Activated T-cell treated with anti-CD3 and anti-CD28 coated beads, Interleukin-2, amount 50 U/mL, for 1 hour (primary cell): ENCODE measurements at regions not wholly inside any gene's neighbourhood (a gene's known extent, or its start where the extent isn't known, plus 50 kb on each side); places are given as distances from the start of the nearest gene placed in this dataset.

Experiments used
- DNase-seq: peaks from one replicate; pipeline ENCODE4 v3.0.0-alpha.2; 2020

DNA sequence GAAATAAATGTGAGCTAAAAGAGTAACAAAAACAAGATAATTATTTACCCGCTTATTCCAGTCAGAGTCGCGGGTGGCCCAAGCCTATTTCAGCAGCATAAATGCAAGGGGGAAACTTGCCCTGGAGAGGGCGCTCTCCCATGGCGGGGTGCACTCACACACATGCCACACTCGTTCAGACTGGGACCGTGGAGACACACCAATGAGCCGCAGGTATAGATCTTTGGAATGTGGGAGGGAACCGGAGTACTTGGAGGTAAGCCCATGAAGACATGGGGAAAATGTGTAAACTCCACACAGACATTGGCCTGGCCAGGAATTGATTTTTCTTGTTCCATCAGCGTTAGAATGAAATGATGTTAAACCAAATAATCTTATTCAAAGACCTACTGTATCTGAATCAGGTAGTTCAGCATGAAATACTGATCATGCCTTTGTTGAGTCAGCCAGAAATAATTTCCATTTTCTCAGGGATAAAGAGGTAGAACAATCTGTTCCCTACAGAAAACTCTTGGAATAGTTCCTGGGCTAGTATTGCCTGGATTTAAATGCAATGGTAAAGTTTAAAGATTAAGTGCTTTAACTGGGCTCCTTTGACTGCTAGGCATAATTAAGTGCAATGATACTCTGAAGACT, 191.5 kb downstream of the MCHR2 start:
- DNase-seq = no peak

- no peak for DNase-seq
Observed at GRCh38 chr6:99808992-99809391, 185.0 kb downstream of the MCHR2 start.

GRCh38 chr6:99810295-99810694, 183.7 kb downstream of the MCHR2 start:
- DNase-seq = no peak

- no peak for DNase-seq
Observed at GRCh38 chr6:99810942-99811620, 182.9 kb downstream of the MCHR2 start.

DNA sequence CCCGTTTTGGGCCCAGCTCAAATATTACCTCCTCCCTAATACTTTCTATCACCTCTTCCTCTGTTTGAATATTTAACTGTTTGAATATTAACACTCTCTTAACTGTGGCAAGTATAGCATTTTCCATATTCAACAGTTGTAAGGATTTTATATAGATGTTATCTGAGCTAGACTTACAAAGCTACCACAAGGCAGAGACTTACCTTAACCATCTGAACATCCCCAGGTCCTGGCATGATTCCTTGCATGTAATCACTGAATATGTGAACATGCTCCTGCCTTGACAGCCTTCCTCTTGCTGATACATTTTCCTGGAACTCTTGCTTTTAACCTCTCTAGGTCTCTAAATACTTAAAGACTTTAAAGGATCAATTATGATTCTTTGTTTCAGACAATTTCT, 182.4 kb downstream of the MCHR2 start:
- DNase-seq = no peak

- DNase-seq = no peak
Observed at GRCh38 chr6:99813565-99813964, 180.5 kb downstream of the MCHR2 start.

- DNase-seq = no peak
Observed at GRCh38 chr6:99814230-99814928, 179.6 kb downstream of the MCHR2 start.

DNA sequence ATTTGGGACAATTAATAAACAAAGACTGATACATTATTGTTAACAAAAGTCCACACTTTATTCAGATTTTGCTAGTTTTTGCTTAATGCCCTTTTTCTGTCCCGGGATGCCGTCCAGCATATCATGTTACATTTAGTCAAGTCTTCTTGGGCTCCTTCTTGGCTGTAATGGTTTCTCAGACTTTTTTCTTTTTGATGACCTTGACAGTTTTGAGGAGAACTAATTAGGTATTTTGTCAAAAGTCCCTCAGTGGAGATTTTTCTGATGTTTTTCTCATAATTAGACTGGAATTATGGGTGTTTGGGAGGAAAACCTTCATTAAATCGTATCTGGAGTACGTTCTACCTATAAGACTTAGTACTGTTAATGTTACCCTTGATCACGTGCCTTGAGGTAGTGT, 177.2 kb downstream of the MCHR2 start:
- DNase-seq = no peak

GRCh38 chr6:99818161-99818560, 175.9 kb downstream of the MCHR2 start:
- no peak for DNase-seq

DNA sequence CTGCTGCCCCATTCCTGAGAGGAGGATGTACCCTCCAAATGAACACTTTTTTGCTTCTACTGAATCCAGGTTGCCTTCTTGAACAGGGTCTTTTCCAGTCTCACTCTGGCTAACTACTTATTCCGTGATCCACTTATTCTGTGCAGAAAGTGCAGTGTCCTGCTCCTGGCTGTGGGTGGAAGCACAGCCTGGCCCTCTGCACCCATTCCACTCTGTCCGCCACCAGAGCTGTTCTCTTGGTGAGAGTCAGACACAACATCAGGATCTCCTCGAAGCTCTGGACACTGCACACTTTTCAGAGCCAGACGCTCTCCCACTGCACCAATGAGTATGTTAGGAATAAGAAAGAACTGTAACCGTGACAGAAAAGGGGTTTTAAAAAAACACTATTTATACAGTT, 174.2 kb downstream of the MCHR2 start:
- no peak for DNase-seq

GRCh38 chr6:99821164-99821563, 172.9 kb downstream of the MCHR2 start:
- no peak for DNase-seq

GRCh38 chr6:99822741-99823512, 171.1 kb downstream of the MCHR2 start:
- no peak for DNase-seq

- peak; percentile 24 for DNase-seq
Observed at GRCh38 chr6:99823513-99824235, 170.3 kb downstream of the MCHR2 start.

DNA sequence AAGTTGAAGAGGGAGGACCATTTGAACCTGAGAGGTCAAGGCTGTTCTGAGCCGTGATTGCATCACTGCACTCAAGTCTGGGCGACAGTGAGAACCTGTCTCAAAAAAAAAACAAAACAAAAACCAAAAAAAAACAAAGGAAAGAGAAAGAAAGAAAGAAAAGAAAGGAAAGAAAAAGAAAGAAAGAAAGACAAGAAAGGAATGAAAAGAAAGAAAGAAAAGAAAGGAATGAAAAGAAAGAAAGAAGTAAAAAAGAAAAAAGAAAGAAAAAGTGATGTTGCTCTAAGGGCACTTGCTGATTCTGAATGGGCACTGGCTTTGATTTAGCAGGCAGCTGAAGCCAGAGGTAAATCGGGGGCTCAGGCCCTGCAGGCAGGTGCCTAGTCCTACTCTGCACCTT, 161.0 kb downstream of the MCHR2 start:
- no peak for DNase-seq

- no peak for DNase-seq
Observed at GRCh38 chr6:99836471-99836870, 157.6 kb downstream of the MCHR2 start.

DNA sequence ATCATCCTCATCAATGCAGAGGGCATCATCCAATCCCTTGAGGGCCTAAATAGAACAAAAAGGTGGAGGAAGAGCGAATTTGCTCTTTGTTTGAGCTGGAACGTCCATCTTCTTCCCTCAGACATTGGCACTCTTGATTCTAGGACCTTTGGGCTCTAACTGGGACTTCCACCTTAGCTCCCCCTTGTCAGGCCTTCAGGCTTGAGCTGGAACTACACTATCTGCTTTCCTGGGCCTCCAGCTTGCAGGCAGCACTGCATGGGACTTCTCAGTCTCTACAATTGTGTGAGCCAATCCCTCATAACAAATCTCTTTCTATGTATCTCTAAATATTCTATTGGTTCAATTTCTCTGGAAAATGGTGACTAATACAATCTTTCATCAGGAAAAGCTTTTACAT, 155.4 kb downstream of the MCHR2 start:
- no peak for DNase-seq

- DNase-seq = no peak
Observed at GRCh38 chr6:99841297-99841696, 152.7 kb downstream of the MCHR2 start.

- no peak for DNase-seq
Observed at GRCh38 chr6:99846006-99846405, 148.0 kb downstream of the MCHR2 start.

GRCh38 chr6:99850841-99851240, 143.2 kb downstream of the MCHR2 start:
- no peak for DNase-seq

- no peak for DNase-seq
Observed at GRCh38 chr6:99852031-99852430, 142.0 kb downstream of the MCHR2 start.

- no peak for DNase-seq
Observed at GRCh38 chr6:99867026-99867425, 127.0 kb downstream of the MCHR2 start.

DNA sequence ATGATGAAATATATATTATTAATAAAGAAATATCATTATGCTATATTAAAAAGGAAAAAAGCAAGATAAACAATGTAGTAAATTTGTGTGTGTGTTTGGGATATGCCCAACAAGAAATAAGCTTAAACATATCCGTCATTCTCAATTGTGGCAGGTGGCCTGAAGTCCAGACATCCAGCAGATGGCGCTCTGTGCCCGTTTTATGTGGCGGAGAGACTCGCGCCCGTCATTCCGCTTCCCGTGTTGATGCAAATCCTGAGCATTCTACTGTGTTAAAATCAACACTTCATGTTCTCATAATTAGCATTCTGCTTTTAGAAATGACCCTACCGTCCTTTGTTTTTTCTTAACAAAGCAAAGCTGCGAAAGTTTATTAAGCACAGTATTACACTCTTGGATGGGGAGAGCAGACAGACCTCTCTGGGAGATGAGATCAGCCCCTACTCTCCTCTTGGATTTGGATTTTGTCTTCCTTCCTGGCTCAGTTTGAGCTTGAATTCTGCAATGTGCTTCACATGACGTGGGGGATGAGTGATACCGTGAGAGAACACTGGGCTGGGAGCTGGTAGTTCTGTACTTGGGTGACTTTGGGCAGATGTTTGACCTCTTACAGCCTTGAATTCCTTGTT, 125.8 kb downstream of the MCHR2 start:
- DNase-seq = peak; percentile 68
